Natural killer cell (primary cell): ENCODE measurements at regions not wholly inside any gene's neighbourhood (a gene's known extent, or its start where the extent isn't known, plus 50 kb on each side); places are given as distances from the start of the nearest gene placed in this dataset.

Experiments
- ATAC-seq, 3 donors: fragments of 150-1000 bp in 2 of 3; fragments of 200-7000 bp in 1 of 3; cut with Tn5 transposase; 1 replicate in 1 of 3; 2 replicates in 2 of 3; pipeline ENCODE4 v1.10.0; 2021; ENCODE audit warnings: mild to moderate bottlenecking in 2 of 3, moderate library complexity in 2 of 3
- DNase-seq, 2 donors: peaks; one replicate each; pipeline versions ENCODE4 v3.0.0 to v3.0.0-alpha.2; 2013 to 2021; ENCODE audit warnings: mixed read lengths in 1 of 2
- H3K27ac ChIP-seq: one replicate; pipeline ENCODE4 v1.5.1; 2013; ENCODE audit warnings: mild to moderate bottlenecking, low read length
- H3K27me3 ChIP-seq: one replicate; pipeline ENCODE4 v1.6.1; 2013; ENCODE audit warnings: low read length; ENCODE audit not compliant: control insufficient read depth, insufficient read depth
- H3K36me3 ChIP-seq: one replicate; pipeline ENCODE4 v1.6.1; 2013; ENCODE audit warnings: low read length; ENCODE audit not compliant: control insufficient read depth, insufficient read depth
- H3K4me1 ChIP-seq: one replicate; pipeline ENCODE4 v1.6.1; 2013; ENCODE audit warnings: low read length; ENCODE audit not compliant: control insufficient read depth, insufficient read depth
- H3K4me3 ChIP-seq: one replicate; pipeline ENCODE4 v1.5.1; 2013; ENCODE audit warnings: low read length
- H3K9me3 ChIP-seq: one replicate; pipeline ENCODE4 v1.6.1; 2013; ENCODE audit warnings: low read length; ENCODE audit not compliant: control insufficient read depth, insufficient read depth
- H3K27ac Mint-ChIP-seq, 2 donors: one replicate each; pipeline ENCODE4 v1.8.0; 2022; ENCODE audit warnings: mild to moderate bottlenecking in 2 of 2, mixed read lengths in 2 of 2, moderate library complexity in 1 of 2
- H3K27me3 Mint-ChIP-seq, 2 donors: one replicate each; pipeline ENCODE4 v1.8.0; 2022; ENCODE audit warnings: low read depth in 2 of 2, mixed read lengths in 2 of 2
- H3K36me3 Mint-ChIP-seq: one replicate; pipeline ENCODE4 v1.8.0; 2022; ENCODE audit warnings: mixed read lengths
- H3K4me1 Mint-ChIP-seq, 2 donors: one replicate each; pipeline ENCODE4 v1.8.0; 2022; ENCODE audit warnings: mixed read lengths in 2 of 2
- H3K4me3 Mint-ChIP-seq: one replicate; pipeline ENCODE4 v1.8.0; 2022; ENCODE audit warnings: mild to moderate bottlenecking, moderate library complexity, mixed read lengths
- H3K9me3 Mint-ChIP-seq, 2 donors: one replicate each; pipeline ENCODE4 v1.8.0; 2022; ENCODE audit warnings: mixed read lengths in 2 of 2
- WGBS: methylation state at CpG from one replicate; pipeline ENCODE4 v1.1.7; 2013; ENCODE audit warnings: missing lambda C conversion rate; ENCODE audit not compliant: insufficient coverage; 5-methylcytosine and 5-hydroxymethylcytosine counted together
- intact Hi-C: fragments of 100-400 bp; cut with micrococcal nuclease; formaldehyde crosslinking; loops from one replicate; pipeline ENCODE4 v1.14.2; 2022
- TF ChIP-seq, protein P1 (sequence below): fragments of 200-600 bp; IDR thresholded peaks from one replicate; pipeline ENCODE4 v1.8.0; 2022; ENCODE audit warnings: antibody characterized with exemption

DNA sequence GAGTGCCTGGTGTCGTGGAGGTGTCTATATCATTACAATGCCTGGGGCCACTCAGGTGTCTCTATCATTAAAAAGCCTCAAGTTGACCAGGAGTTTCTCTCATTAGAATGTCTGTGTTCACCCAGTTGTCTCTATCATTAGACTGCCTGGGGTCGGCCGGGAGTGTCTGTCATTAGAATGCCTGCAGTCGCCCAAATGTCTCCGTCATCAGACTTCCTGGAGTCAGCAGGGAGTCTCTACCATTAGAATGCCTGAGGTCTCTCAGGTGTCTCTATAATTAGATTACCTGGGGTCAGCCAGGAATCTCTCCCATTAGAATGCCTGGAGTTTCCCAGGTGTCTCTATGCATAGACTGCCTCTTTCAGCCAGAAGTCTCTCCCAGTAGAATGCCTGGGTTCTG lies 1477.6 kb downstream of the UQCRFS1 start:
- no peak overlapping the region for H3K27ac Mint-ChIP-seq
- no peak overlapping the region for H3K4me3 Mint-ChIP-seq
- no peaks in the 10 kb centered on the region for H3K27me3 Mint-ChIP-seq
- intact Hi-C loops: no loop called here
- Histone ChIP-seq H3K9me3 (peaks cover 59% of the 10 kb centered on the region), H3K36me3 (no peaks in the 10 kb centered on the region), H3K4me3 (no peak overlapping the region), H3K4me1 (no peaks in the 10 kb centered on the region), H3K27ac (no peak overlapping the region), H3K27me3 (no peaks in the 10 kb centered on the region)
- no peaks in the 10 kb centered on the region for H3K4me1 Mint-ChIP-seq
- peaks cover 68% of the 10 kb centered on the region for H3K36me3 Mint-ChIP-seq
- H3K9me3 Mint-ChIP-seq: peaks cover 5 to 14% of the 10 kb centered on the region in 2 donors
- 93% methylated on average over 5 of the region's 5 CpGs for WGBS
- TF ChIP-seq, protein P1, sequence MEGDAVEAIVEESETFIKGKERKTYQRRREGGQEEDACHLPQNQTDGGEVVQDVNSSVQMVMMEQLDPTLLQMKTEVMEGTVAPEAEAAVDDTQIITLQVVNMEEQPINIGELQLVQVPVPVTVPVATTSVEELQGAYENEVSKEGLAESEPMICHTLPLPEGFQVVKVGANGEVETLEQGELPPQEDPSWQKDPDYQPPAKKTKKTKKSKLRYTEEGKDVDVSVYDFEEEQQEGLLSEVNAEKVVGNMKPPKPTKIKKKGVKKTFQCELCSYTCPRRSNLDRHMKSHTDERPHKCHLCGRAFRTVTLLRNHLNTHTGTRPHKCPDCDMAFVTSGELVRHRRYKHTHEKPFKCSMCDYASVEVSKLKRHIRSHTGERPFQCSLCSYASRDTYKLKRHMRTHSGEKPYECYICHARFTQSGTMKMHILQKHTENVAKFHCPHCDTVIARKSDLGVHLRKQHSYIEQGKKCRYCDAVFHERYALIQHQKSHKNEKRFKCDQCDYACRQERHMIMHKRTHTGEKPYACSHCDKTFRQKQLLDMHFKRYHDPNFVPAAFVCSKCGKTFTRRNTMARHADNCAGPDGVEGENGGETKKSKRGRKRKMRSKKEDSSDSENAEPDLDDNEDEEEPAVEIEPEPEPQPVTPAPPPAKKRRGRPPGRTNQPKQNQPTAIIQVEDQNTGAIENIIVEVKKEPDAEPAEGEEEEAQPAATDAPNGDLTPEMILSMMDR: no peak
- DNase-seq: no peak
- ATAC-seq: no peak

DNA sequence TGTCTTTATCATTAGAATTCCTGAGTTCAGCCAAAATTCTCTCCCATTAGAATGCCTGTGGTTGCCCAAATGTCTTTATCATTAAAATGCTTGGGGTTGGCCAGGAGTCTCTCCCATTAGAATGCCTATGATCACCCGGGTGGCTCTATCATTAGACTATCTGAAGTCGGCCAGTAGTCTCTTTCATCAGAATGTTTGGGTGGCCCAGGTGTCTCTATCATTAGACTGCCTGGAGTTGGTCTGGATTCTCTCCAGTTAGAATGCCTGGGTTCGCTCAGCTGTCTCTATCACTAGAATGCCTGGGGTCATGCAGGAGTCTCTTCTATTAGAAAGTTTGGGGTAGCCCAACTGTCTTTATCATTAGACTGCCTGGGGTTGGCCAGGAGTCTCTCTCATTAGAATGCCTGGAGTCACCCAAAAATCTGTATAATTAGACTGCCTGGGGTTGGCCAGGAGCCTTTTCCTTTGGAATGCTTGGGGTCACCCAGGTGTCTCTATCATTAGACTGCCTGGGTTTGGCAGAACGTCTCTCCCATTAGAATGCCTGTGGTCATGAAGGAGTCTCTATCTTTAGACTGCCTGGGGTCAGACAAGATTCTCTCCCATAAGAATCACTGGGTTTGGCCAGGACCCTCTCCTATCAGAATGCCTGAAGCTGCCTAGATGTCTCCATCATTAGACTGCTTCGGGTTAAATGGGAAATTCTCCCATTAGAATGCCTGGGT lies 1478.3 kb downstream of the UQCRFS1 start:
- H3K27ac Mint-ChIP-seq: no peak overlapping the region

DNA sequence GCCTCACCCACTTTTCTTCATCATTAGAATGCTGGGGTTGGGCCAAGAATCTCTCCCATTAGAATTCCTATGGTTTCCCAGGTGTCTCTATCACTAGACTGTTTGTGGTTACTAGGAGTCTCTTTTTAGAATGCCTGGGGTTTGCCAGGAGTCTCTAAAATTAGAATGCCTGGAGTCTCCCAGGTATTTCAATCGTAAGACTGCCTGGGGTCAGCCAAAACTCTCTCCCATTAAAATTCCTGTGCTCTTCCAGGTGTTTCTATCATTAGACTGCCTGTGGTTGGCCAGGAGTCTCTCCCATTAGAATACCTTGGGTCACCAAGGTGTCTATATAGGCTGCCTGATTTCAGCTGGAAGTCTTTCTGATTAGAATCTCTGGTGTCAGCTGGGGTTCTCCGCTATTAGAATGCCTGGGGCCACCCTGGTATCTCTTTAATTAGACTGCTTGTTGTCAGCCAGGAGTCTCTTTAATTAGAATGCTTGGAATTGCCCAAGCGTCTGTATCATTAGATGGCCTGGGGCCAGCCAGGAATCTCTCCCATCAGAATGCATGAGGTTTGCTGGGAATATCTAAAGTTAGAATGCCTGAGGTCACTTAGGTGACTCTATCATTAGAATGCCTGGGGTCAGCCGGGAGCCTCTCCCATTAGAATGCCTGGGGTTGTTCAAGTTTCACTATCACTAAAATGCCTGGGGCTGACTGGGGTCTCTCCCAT lies 1479.2 kb downstream of the UQCRFS1 start:
- TF ChIP-seq, protein P1: no peak
- Mint-ChIP-seq H3K4me3 (no peak overlapping the region), H3K36me3 (peaks cover 55% of the 10 kb centered on the region), H3K27ac (no peak overlapping the region), H3K27me3 (no peaks in the 10 kb centered on the region), H3K9me3 (peaks cover 5 to 14% of the 10 kb centered on the region in 2 donors), H3K4me1 (no peaks in the 10 kb centered on the region)
- Histone ChIP-seq H3K27ac (no peak overlapping the region), H3K36me3 (no peaks in the 10 kb centered on the region), H3K4me1 (no peaks in the 10 kb centered on the region), H3K27me3 (no peaks in the 10 kb centered on the region), H3K9me3 (peaks cover 43% of the 10 kb centered on the region), H3K4me3 (no peak overlapping the region)
- intact Hi-C loops: no loop called here
- WGBS: 88% methylated on average over 4 of the region's 4 CpGs
- DNase-seq (no peak), ATAC-seq (no peak)

More for the DNA sequence above, 1478.3 kb downstream of the UQCRFS1 start:
- ATAC-seq (no peak), DNase-seq (no peak)
- no peaks in the 10 kb centered on the region for H3K27me3 Mint-ChIP-seq
- H3K4me3 Mint-ChIP-seq: no peak overlapping the region
- H3K27ac ChIP-seq: no peak overlapping the region
- H3K36me3 Mint-ChIP-seq: peaks cover 65% of the 10 kb centered on the region
- no peak overlapping the region for H3K4me3 ChIP-seq
- H3K9me3 Mint-ChIP-seq: peaks cover 5 to 14% of the 10 kb centered on the region in 2 donors
- no peaks in the 10 kb centered on the region for H3K4me1 ChIP-seq
- TF ChIP-seq, protein P1: no peak
- H3K27me3 ChIP-seq: no peaks in the 10 kb centered on the region
- 88% methylated on average over 5 of the region's 5 CpGs for WGBS
- peaks cover 53% of the 10 kb centered on the region for H3K9me3 ChIP-seq
- no peaks in the 10 kb centered on the region for H3K4me1 Mint-ChIP-seq
- no peaks in the 10 kb centered on the region for H3K36me3 ChIP-seq
- intact Hi-C loops: no loop called here
